Activated T-cell treated with anti-CD3 and anti-CD28 coated beads for 48 hours (primary cell): ENCODE measurements at regions not wholly inside any gene's neighbourhood (a gene's known extent, or its start where the extent isn't known, plus 50 kb on each side); places are given as distances from the start of the nearest gene placed in this dataset.

Experiments
- DNase-seq: peaks from one replicate; pipeline ENCODE4 v3.0.0-alpha.2; 2020; ENCODE audit warnings: low read depth

DNA sequence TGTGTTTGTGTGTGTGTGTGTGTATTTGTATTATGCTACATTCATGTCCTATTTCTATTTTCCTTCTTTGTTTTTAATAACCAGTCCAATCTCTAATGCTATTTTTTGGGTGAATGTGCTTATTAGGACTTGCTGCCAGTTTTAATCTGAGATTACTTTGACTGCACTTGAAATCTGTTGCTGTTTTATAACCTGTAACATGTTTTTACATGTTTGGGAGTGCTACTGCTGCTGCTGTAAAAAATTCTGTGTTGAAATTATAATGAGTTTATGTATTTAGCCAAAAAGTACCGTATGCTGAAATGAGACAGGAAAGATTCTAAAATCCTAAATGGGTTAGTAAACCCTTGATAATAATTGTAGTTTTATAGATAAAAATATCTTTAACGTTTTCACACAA, 104.7 kb upstream of the SSBP2 start:
- DNase-seq: no peak

DNA sequence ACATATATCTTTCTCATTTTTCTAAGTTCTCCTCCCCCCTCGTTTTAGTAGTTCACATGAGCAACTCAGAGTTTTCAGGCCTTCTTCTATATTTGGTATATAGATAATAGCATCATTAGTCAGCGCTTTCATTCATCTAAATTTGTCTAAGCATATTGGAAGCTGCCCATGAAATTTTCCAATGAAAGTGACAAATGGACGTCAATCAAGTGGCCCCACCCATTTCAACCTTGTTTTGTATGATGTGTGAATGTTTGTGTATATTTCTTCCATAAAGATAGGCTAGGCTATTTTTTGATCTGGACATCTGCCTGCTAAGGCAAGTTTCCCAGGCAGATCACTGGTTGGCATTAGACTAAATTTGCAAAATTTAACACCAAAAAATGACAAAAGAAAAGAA, 104.0 kb upstream of the SSBP2 start:
- DNase-seq: no peak

- DNase-seq: no peak
Observed at GRCh38 chr5:81854485-81854884, 103.6 kb upstream of the SSBP2 start.

DNA sequence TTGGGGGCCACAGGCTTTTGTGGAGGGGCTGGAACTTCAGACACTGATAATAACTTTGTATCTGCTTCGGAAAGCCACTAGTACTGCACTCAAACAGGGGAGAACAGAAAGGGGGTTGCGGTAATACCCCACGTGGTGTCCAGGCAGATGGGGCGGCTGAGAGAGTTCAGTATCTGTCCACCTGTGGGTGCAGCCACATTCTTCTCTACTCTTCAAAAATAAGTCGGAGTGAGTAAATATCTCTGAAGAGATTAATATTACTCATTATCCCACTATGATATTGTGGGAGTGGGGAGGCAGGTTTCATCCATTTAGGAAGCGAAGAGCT, 102.1 kb upstream of the SSBP2 start:
- DNase-seq: no peak

DNA sequence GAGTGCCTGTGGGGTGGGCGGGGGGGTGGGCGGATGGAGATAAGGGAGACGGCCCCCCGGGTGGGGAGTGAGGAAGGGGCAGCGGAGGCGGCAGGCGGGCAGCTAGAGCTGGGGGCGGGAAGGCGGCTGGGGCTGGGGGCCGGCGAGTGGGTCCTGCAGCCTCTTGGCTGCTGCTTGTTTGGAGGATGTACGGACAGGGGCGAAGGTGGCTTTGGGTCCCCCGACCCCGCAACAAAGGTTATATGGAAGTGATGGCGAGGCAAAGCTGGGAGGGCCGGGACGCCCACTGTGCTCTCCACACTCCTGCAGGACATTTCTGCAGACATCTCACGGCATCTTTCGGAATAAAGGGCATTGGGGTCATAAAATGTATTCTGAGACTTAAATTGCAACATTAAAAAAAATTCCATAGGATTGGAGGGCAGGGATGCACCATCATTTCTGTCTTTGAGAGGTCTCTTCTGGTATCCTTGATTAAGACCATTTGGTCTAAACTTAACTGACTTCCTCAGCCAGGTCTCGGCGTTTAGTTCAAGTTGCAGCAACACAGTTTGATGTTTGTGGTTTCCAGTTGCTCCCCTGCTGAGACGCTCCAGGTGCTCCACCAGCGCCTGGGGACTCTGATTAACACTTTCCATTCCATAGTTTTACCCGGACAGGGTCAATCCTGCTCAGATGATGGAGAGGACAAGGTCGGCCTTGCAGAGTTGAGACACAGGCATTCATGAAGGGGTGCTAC, 101.6 kb upstream of the SSBP2 start:
- no peak for DNase-seq

DNA sequence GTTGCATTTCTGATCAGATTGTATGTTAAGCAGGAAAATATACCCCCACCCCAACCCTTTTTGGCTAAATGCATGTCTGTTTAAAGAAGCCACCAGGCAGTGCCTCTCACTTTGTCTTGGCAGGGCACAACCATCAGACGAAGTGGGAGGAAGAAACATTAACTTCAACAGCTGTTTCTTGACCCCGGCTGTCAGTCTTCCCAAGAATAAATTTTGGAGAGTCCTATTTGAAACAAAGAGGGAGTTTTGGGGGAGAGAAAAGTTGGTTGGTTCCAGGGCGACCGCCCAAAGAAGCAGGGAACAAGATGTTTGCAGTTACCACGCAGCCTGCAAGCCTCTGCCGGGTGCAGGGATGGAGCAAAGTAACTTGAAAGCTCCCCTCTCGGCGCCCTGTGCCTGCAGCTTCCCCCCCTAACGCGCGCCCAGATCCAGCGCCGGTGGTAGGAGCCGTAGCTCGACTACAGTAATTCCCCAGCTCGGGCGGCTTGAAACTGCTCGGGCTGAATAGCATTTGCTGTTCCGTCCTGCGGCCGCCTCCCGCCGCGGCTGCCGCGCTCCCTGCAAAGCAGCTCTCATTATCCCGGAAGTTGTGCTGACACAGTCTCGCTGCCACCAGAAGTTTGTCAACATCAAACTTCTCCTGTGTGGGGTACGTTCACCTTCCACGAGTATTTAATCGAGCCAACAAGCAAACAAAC, 100.7 kb upstream of the SSBP2 start:
- peak; percentile 86 for DNase-seq

- DNase-seq: no peak
Observed at GRCh38 chr5:81850501-81851357, 99.8 kb upstream of the SSBP2 start.

DNA sequence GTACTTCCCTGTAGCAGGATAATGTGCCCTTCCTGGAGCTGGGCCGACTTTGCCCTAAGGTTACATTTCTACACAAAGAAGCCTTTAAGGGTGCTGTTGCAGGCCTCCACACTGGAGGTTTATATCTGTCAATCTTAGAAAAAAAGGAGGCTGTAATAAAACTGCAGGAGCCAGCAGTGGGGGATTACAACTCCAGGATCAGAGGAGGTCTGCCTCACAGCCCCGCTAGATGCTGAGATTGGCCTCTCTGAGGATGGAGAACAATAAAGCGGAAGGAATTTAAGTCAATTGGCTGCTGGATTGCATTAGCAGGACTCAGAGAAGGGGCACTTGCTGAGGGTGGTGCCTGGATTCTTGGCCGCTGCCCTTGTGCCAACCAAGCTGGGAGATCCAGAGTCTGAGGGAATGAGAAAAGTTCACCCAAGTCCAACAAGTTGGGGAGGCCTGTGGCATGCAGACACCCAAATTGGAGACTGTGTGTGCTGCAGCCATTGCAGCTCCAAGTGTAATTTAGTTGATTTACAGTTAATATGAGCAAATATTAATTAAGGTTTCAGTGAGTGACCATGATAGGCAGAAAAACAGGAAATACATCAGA, 99.0 kb upstream of the SSBP2 start:
- no peak for DNase-seq

GRCh38 chr5:81848362-81848880, 97.5 kb upstream of the SSBP2 start:
- no peak for DNase-seq

- no peak for DNase-seq
Observed at GRCh38 chr5:81846301-81846700, 95.4 kb upstream of the SSBP2 start.

- DNase-seq: no peak
Observed at GRCh38 chr5:81843845-81844244, 92.9 kb upstream of the SSBP2 start.

DNA sequence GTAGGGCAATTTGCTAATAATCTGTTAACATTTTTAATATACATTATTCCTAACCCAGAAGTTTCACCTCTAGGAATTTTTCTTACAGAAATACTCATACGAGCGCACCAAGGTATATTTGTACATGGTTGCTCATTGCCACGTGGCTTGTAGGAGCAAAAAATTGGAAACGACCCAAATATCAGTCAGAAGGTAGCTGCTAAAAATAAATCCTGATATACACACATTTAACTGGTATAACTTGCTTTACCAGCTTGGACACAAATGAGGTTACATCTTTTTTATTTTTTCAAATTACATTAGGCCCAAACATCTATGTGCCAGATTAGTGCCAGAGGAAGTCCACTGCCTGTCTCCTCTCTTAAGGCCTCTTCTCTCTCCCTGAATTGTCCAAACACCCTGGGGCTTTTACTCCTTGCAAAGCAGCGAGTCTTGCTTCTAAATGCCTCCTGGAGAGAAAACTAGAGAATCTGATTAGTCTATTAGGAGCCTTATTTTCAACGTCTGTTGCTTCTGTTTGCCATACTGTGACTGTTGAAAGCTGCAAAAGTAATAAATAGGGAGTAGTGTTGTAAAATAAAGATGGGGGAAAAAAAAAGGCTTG, 92.0 kb upstream of the SSBP2 start:
- no peak for DNase-seq

GRCh38 chr5:81839034-81839433, 88.1 kb upstream of the SSBP2 start:
- DNase-seq: no peak

- DNase-seq: no peak
Observed at GRCh38 chr5:81838307-81838906, 87.5 kb upstream of the SSBP2 start.

GRCh38 chr5:81837667-81838306, 86.9 kb upstream of the SSBP2 start:
- DNase-seq: no peak

DNA sequence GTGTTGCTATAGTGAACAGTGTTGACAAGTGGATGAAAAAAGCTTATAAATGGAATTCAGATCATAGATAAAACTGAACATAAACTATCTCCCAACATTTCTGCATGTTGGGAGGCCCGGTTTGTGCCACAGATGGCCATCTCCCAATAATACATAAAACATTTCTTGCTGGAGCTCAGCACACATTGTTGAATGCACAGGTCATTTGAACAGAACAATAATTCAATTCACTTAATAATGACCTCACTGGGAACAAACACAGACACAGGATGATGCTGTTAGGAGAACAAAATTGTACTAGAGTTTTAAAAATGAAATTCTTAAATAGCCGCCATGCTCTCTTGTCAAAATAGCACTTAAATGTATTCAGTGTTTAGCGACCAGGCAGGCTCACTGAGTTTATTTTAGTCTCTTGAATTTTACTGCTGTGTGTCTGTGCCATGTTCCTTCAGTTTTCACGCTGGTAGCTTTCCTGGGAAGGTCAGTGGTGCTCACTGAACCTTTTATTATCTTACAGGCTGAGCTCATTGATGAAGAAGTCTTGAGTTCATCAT, 85.0 kb upstream of the SSBP2 start:
- no peak for DNase-seq

GRCh38 chr5:81834021-81834660, 83.2 kb upstream of the SSBP2 start:
- no peak for DNase-seq

GRCh38 chr5:81830596-81830995, 79.7 kb upstream of the SSBP2 start:
- no peak for DNase-seq

GRCh38 chr5:81829242-81829641, 78.3 kb upstream of the SSBP2 start:
- DNase-seq: no peak

GRCh38 chr5:81827500-81827899, 76.6 kb upstream of the SSBP2 start:
- DNase-seq: no peak
